ENCODE measurements at regions not wholly inside any gene's neighbourhood (a gene's known extent, or its start where the extent isn't known, plus 50 kb on each side); places are given as distances from the start of the nearest gene placed in this dataset.
A peak's percentile ranks its signal among the peaks of the same experiment; 100 is the strongest.
"Not testable (repeated sequence)": the region's sequence is repeated elsewhere in the genome, so short reads cannot be mapped to it uniquely, and the experiment has no call there.

GRCh38 chr16:85529489-85530369 lies 83.4 kb upstream of the GSE1 start:
- H3K36me3 ChIP-seq (ENCODE audit: low read depth, missing control alignments) = no peaks in the 10 kb centered on the region
- no peaks in the 10 kb centered on the region for H3K27me3 ChIP-seq
- H3K9me3 ChIP-seq = no peaks in the 10 kb centered on the region
- H3K4me3 ChIP-seq = no peak overlapping the region
- 71 to 88% methylated on average over 17 to 20 of the region's 20 CpGs for WGBS, 2 donors
- no peak for DNase-seq
- peaks cover 12% of the 10 kb centered on the region for H3K4me1 ChIP-seq
- peak overlapping the region in 1 of 2 donors; percentile 10 for H3K27ac ChIP-seq
- TF ChIP-seq POLR2A (IDR thresholded peaks at IDR 0.05) (no peak), CTCF (IDR thresholded peaks at IDR 0.05) (no peak)
- intact Hi-C loops (cut with DNase I; ENCODE audit: low total_unique reads) = no loop called here

- Histone ChIP-seq H3K4me1 (peaks cover 15% of the 10 kb centered on the region), H3K9me3 (no peaks in the 10 kb centered on the region), H3K27me3 (no peaks in the 10 kb centered on the region), H3K36me3 (ENCODE audit: low read depth, missing control alignments) (no peaks in the 10 kb centered on the region), H3K4me3 (no peak overlapping the region), H3K27ac (no peak overlapping the region)
- no peak for DNase-seq
- no peak for TF ChIP-seq CTCF (IDR thresholded peaks at IDR 0.05)
- TF ChIP-seq POLR2A (IDR thresholded peaks at IDR 0.05) = no peak
- WGBS, 2 donors = 82% methylated on average over 10 of the region's 10 CpGs
- intact Hi-C loops (cut with DNase I; ENCODE audit: low total_unique reads) = no loop called here
Measured at GRCh38 chr16:85530370-85530739, 82.8 kb upstream of the GSE1 start.

- WGBS, 2 donors = 80 to 82% methylated on average over 6 to 10 of the region's 10 CpGs
- DNase-seq = no peak
- Histone ChIP-seq H3K36me3 (ENCODE audit: low read depth, missing control alignments) (no peaks in the 10 kb centered on the region), H3K9me3 (no peaks in the 10 kb centered on the region), H3K4me3 (no peak overlapping the region), H3K4me1 (peaks cover 26% of the 10 kb centered on the region), H3K27me3 (no peaks in the 10 kb centered on the region), H3K27ac (no peak overlapping the region)
- intact Hi-C loops (cut with DNase I; ENCODE audit: low total_unique reads) = no loop called here
- no peak for TF ChIP-seq CTCF (IDR thresholded peaks at IDR 0.05)
- no peak for TF ChIP-seq POLR2A (IDR thresholded peaks at IDR 0.05)
Measured at GRCh38 chr16:85531516-85531915, 81.6 kb upstream of the GSE1 start.

- Histone ChIP-seq H3K27ac (no peak overlapping the region), H3K4me1 (peaks cover 28% of the 10 kb centered on the region), H3K27me3 (no peaks in the 10 kb centered on the region), H3K4me3 (no peak overlapping the region), H3K36me3 (ENCODE audit: low read depth, missing control alignments) (no peaks in the 10 kb centered on the region), H3K9me3 (no peaks in the 10 kb centered on the region)
- intact Hi-C loops (cut with DNase I; ENCODE audit: low total_unique reads) = no loop called here
- DNase-seq = no peak
- no peak for TF ChIP-seq CTCF (IDR thresholded peaks at IDR 0.05)
- TF ChIP-seq POLR2A (IDR thresholded peaks at IDR 0.05) = no peak
- 90 to 93% methylated on average over 6 of the region's 6 CpGs for WGBS, 2 donors
Measured at GRCh38 chr16:85532147-85532546, 81.0 kb upstream of the GSE1 start.

- DNase-seq; H3K36me3 ChIP-seq (ENCODE audit: low read depth, missing control alignments); H3K9me3 ChIP-seq; H3K4me3 ChIP-seq; intact Hi-C loops (cut with DNase I; ENCODE audit: low total_unique reads); H3K27ac ChIP-seq; H3K27me3 ChIP-seq: not testable (repeated sequence)
- H3K4me1 ChIP-seq = peaks cover 20% of the 10 kb centered on the region
- 69 to 87% methylated on average over 8 of the region's 8 CpGs for WGBS, 2 donors
Measured at GRCh38 chr16:85533593-85533992, 79.5 kb upstream of the GSE1 start.
